Neuronal stem cell (in vitro differentiated cells): ENCODE measurements at regions not wholly inside any gene's neighbourhood (a gene's known extent, or its start where the extent isn't known, plus 50 kb on each side); places are given as distances from the start of the nearest gene placed in this dataset.
A peak's percentile ranks its signal among the peaks of the same experiment; 100 is the strongest.

Experiments used
- DNase-seq: peaks from one replicate; pipeline ENCODE4 v3.0.0-alpha.2; 2013; ENCODE audit warnings: low spot score
- H2AFZ ChIP-seq: one replicate; pipeline ENCODE4 v1.6.1; 2013; ENCODE audit warnings: mild to moderate bottlenecking, low read length, inconsistent platforms
- H2AK5ac ChIP-seq: 2 replicates; pipeline ENCODE4 v1.6.1; 2013; ENCODE audit warnings: low read depth, mild to moderate bottlenecking, inconsistent platforms, low read length, moderate library complexity, mixed read lengths
- H2BK120ac ChIP-seq: 2 replicates; pipeline ENCODE4 v1.6.1; 2013; ENCODE audit warnings: low read depth, mild to moderate bottlenecking, inconsistent platforms, low read length, moderate library complexity, mixed read lengths
- H2BK12ac ChIP-seq: one replicate; pipeline ENCODE4 v1.6.1; 2013; ENCODE audit warnings: low read length, inconsistent platforms
- H2BK15ac ChIP-seq: 2 replicates; pipeline ENCODE4 v1.6.1; 2013; ENCODE audit warnings: mild to moderate bottlenecking, low read length, inconsistent platforms, mixed read lengths
- H2BK5ac ChIP-seq: one replicate; pipeline ENCODE4 v1.6.1; 2013; ENCODE audit warnings: inconsistent platforms, mild to moderate bottlenecking, low read length, moderate library complexity
- H3K14ac ChIP-seq: one replicate; pipeline ENCODE4 v1.6.1; 2013; ENCODE audit warnings: low read length, inconsistent platforms
- H3K18ac ChIP-seq: 2 replicates; pipeline ENCODE4 v1.6.1; 2013; ENCODE audit warnings: low read length, inconsistent platforms
- H3K23ac ChIP-seq: 2 replicates; pipeline ENCODE4 v1.6.1; 2013; ENCODE audit warnings: low read depth, mild to moderate bottlenecking, mixed read lengths, low read length, inconsistent platforms; ENCODE audit not compliant: poor library complexity
- H3K27ac ChIP-seq: replicated peaks from 3 replicates; pipeline ENCODE4 v1.5.1; 2013; ENCODE audit warnings: low read length, inconsistent platforms
- H3K27me3 ChIP-seq, 3 experiments: 2 replicates each; pipeline ENCODE4 v1.6.1; 2013; ENCODE audit warnings: low read length in 3 of 3, mild to moderate bottlenecking in 2 of 3, inconsistent platforms in 1 of 3, low read depth in 1 of 3, mixed read lengths in 1 of 3, moderate library complexity in 1 of 3; ENCODE audit not compliant: control insufficient read depth in 3 of 3, insufficient read depth in 3 of 3
- H3K36me3 ChIP-seq, 2 donors: replicated peaks in 1 of 2; 2 replicates each; pipeline ENCODE4 v1.6.1; 2013; ENCODE audit warnings: low read length in 2 of 2; ENCODE audit not compliant: control insufficient read depth in 2 of 2, insufficient read depth in 2 of 2
- H3K4ac ChIP-seq: 2 replicates; pipeline ENCODE4 v1.6.1; 2013; ENCODE audit warnings: inconsistent platforms, mild to moderate bottlenecking, low read length, moderate library complexity
- H3K4me1 ChIP-seq, 2 donors: 1 replicate in 1 of 2; 2 replicates in 1 of 2; pipeline ENCODE4 v1.6.1; 2013; ENCODE audit warnings: low read length in 2 of 2, low read depth in 1 of 2; ENCODE audit not compliant: control insufficient read depth in 2 of 2, insufficient read depth in 1 of 2
- H3K4me2 ChIP-seq: one replicate; pipeline ENCODE4 v1.6.1; 2013; ENCODE audit warnings: mild to moderate bottlenecking, low read length, inconsistent platforms; ENCODE audit not compliant: insufficient read depth, poor library complexity, severe bottlenecking
- H3K4me3 ChIP-seq, 2 donors: 2 replicates each; pipeline ENCODE4 v1.5.1; 2013; ENCODE audit warnings: low read length in 2 of 2, mild to moderate bottlenecking in 2 of 2, inconsistent platforms in 1 of 2, moderate library complexity in 1 of 2
- H3K79me1 ChIP-seq: one replicate; pipeline ENCODE4 v1.6.1; 2013; ENCODE audit warnings: low read depth, mild to moderate bottlenecking, inconsistent platforms, low read length, moderate library complexity
- H3K9ac ChIP-seq: one replicate; pipeline ENCODE4 v1.6.1; 2013; ENCODE audit warnings: mild to moderate bottlenecking, low read depth, low read length, inconsistent platforms; ENCODE audit not compliant: poor library complexity
- H3K9me3 ChIP-seq, 2 donors: replicated peaks in 1 of 2; 2 replicates each; pipeline versions ENCODE3 to v1.6.1; 2013; ENCODE audit warnings: low read length in 2 of 2, mild to moderate bottlenecking in 2 of 2, inconsistent platforms in 1 of 2, low read depth in 1 of 2, mixed read lengths in 1 of 2, moderate library complexity in 1 of 2; ENCODE audit not compliant: control insufficient read depth in 2 of 2, insufficient read depth in 1 of 2
- H4K8ac ChIP-seq: one replicate; pipeline ENCODE4 v1.6.1; 2013; ENCODE audit warnings: low read depth, mild to moderate bottlenecking, inconsistent platforms, low read length, moderate library complexity
- H4K91ac ChIP-seq: one replicate; pipeline ENCODE4 v1.6.1; 2013; ENCODE audit warnings: low read length, low read depth, mild to moderate bottlenecking, inconsistent platforms; ENCODE audit not compliant: poor library complexity
- WGBS, 2 donors: extraction: QIAGEN DNeasy Blood & Tissue Kit; methylation state at CpG; one replicate each; pipeline ENCODE4 v1.1.7; 2013; ENCODE audit warnings: missing lambda C conversion rate in 2 of 2, mixed read lengths in 1 of 2; ENCODE audit not compliant: insufficient read length in 2 of 2, insufficient replicate concordance in 1 of 2; ENCODE audit errors: extremely low coverage in 2 of 2; 5-methylcytosine and 5-hydroxymethylcytosine counted together

- DNase-seq: no peak
- H3K14ac ChIP-seq: no peak overlapping the region
- no peak overlapping the region for H3K4ac ChIP-seq
- no peak overlapping the region for H3K18ac ChIP-seq
- no peak overlapping the region for H3K23ac ChIP-seq
- no peak overlapping the region for H3K9ac ChIP-seq
- no peaks in the 10 kb centered on the region for H3K9me3 ChIP-seq
- no peaks in the 10 kb centered on the region for H3K36me3 ChIP-seq
- no peak overlapping the region for H3K4me3 ChIP-seq
- H2AFZ ChIP-seq: no peak overlapping the region
- no peak overlapping the region for H2BK15ac ChIP-seq
- no peak overlapping the region for H2BK5ac ChIP-seq
- no peak overlapping the region for H2BK120ac ChIP-seq
- H4K91ac ChIP-seq: no peak overlapping the region
- no peaks in the 10 kb centered on the region for H3K27me3 ChIP-seq
- no peak overlapping the region for H2AK5ac ChIP-seq
- no peak overlapping the region for H4K8ac ChIP-seq
- H3K4me2 ChIP-seq: no peak overlapping the region
- no peaks in the 10 kb centered on the region for H3K79me1 ChIP-seq
- H3K27ac ChIP-seq: no peak overlapping the region
- no peak overlapping the region for H2BK12ac ChIP-seq
- no peaks in the 10 kb centered on the region for H3K4me1 ChIP-seq
- WGBS, 2 donors: no CpG with 5 or more reads among the region's 1 CpG
Observed at GRCh38 chr14:42323426-42323825, 716.8 kb downstream of the LRFN5 start.

GRCh38 chr14:42322531-42323284 lies 716.0 kb downstream of the LRFN5 start:
- Histone ChIP-seq H3K4ac (no peak overlapping the region), H3K14ac (no peak overlapping the region), H4K91ac (no peak overlapping the region), H3K18ac (no peak overlapping the region), H2AK5ac (no peak overlapping the region), H3K4me3 (no peak overlapping the region), H2BK15ac (no peak overlapping the region), H3K4me1 (no peaks in the 10 kb centered on the region), H3K9me3 (no peaks in the 10 kb centered on the region), H3K27ac (no peak overlapping the region), H3K9ac (no peak overlapping the region), H3K23ac (no peak overlapping the region), H4K8ac (no peak overlapping the region), H2BK12ac (no peak overlapping the region), H3K4me2 (no peak overlapping the region), H3K27me3 (no peaks in the 10 kb centered on the region), H2AFZ (no peak overlapping the region), H3K36me3 (no peaks in the 10 kb centered on the region), H3K79me1 (no peaks in the 10 kb centered on the region), H2BK5ac (no peak overlapping the region), H2BK120ac (no peak overlapping the region)
- no CpG with 5 or more reads among the region's 3 CpGs for WGBS, 2 donors
- DNase-seq: no peak

- H4K91ac ChIP-seq: no peak overlapping the region
- H3K9me3 ChIP-seq: no peaks in the 10 kb centered on the region
- H2BK15ac ChIP-seq: no peak overlapping the region
- no peak overlapping the region for H2BK120ac ChIP-seq
- no peaks in the 10 kb centered on the region for H3K79me1 ChIP-seq
- no peak for DNase-seq
- no peak overlapping the region for H4K8ac ChIP-seq
- H2AFZ ChIP-seq: peak overlapping the region; percentile 11
- no peak overlapping the region for H2BK5ac ChIP-seq
- H2AK5ac ChIP-seq: no peak overlapping the region
- no peak overlapping the region for H3K23ac ChIP-seq
- no peak overlapping the region for H3K4ac ChIP-seq
- H3K36me3 ChIP-seq: no peaks in the 10 kb centered on the region
- H3K14ac ChIP-seq: no peak overlapping the region
- no peak overlapping the region for H3K18ac ChIP-seq
- H3K4me3 ChIP-seq: no peak overlapping the region
- no peaks in the 10 kb centered on the region for H3K27me3 ChIP-seq
- H3K27ac ChIP-seq: no peak overlapping the region
- H3K4me2 ChIP-seq: no peak overlapping the region
- H3K4me1 ChIP-seq: peaks cover 0 to 17% of the 10 kb centered on the region in 2 donors
- no peak overlapping the region for H3K9ac ChIP-seq
- no peak overlapping the region for H2BK12ac ChIP-seq
Observed at GRCh38 chr14:42319996-42320395, 713.3 kb downstream of the LRFN5 start.

- no peak overlapping the region for H2BK15ac ChIP-seq
- H3K18ac ChIP-seq: no peak overlapping the region
- no peak for DNase-seq
- H3K4me1 ChIP-seq: peaks cover 3 to 39% of the 10 kb centered on the region in 2 donors
- no peak overlapping the region for H2AK5ac ChIP-seq
- H3K9ac ChIP-seq: no peak overlapping the region
- no peaks in the 10 kb centered on the region for H3K79me1 ChIP-seq
- H2BK12ac ChIP-seq: no peak overlapping the region
- H3K27ac ChIP-seq: no peak overlapping the region
- no peaks in the 10 kb centered on the region for H3K27me3 ChIP-seq
- H3K4me3 ChIP-seq: no peak overlapping the region
- H3K4me2 ChIP-seq: no peak overlapping the region
- H3K23ac ChIP-seq: no peak overlapping the region
- no peak overlapping the region for H2AFZ ChIP-seq
- H3K4ac ChIP-seq: no peak overlapping the region
- peaks cover 2 to 3% of the 10 kb centered on the region in 2 donors for H3K9me3 ChIP-seq
- H4K8ac ChIP-seq: no peak overlapping the region
- H2BK5ac ChIP-seq: no peak overlapping the region
- H3K14ac ChIP-seq: no peak overlapping the region
- no peak overlapping the region for H2BK120ac ChIP-seq
- no peak overlapping the region for H4K91ac ChIP-seq
- no peaks in the 10 kb centered on the region for H3K36me3 ChIP-seq
Observed at GRCh38 chr14:42316693-42317092, 710.0 kb downstream of the LRFN5 start.
